Liver (tissue), 8 donors: ENCODE measurements at regions not wholly inside any gene's neighbourhood (a gene's known extent, or its start where the extent isn't known, plus 50 kb on each side); places are given as distances from the start of the nearest gene placed in this dataset.

Experiments used
- DNase-seq: peaks from one replicate; pipeline ENCODE4 v3.0.0-alpha.2; 2017; ENCODE audit warnings: low spot score
- H3K27ac ChIP-seq, 2 donors: one replicate each; pipeline ENCODE4 v1.7.0; 2013; ENCODE audit warnings: inconsistent platforms in 2 of 2, low read length in 2 of 2, control low read depth in 1 of 2, low read depth in 1 of 2, mild to moderate bottlenecking in 1 of 2
- H3K27me3 ChIP-seq, 4 donors: one replicate each; pipeline versions ENCODE4 v1.6.1 to v1.7.0; 2013; ENCODE audit warnings: low read length in 3 of 4, inconsistent platforms in 1 of 4, mild to moderate bottlenecking in 1 of 4, moderate library complexity in 1 of 4; ENCODE audit not compliant: control insufficient read depth in 4 of 4, insufficient read depth in 4 of 4
- H3K36me3 ChIP-seq, 4 donors: one replicate each; pipeline versions ENCODE4 v1.6.1 to v1.7.0; 2013; ENCODE audit warnings: low read length in 3 of 4, mild to moderate bottlenecking in 3 of 4, low read depth in 1 of 4, moderate library complexity in 1 of 4; ENCODE audit not compliant: control insufficient read depth in 4 of 4, insufficient read depth in 3 of 4
- H3K4me1 ChIP-seq, 4 donors: one replicate each; pipeline versions ENCODE4 v1.6.1 to v1.7.0; 2013; ENCODE audit warnings: low read length in 3 of 4, mild to moderate bottlenecking in 3 of 4, moderate library complexity in 1 of 4; ENCODE audit not compliant: control insufficient read depth in 4 of 4, insufficient read depth in 4 of 4
- H3K4me3 ChIP-seq, 3 donors: one replicate each; pipeline versions ENCODE4 v1.6.1 to v1.7.0; 2013; ENCODE audit warnings: low read length in 3 of 3, control low read depth in 1 of 3, low read depth in 1 of 3, mild to moderate bottlenecking in 1 of 3
- H3K9ac ChIP-seq, 2 donors: one replicate each; pipeline ENCODE4 v1.7.0; 2013; ENCODE audit warnings: low read length in 2 of 2, mild to moderate bottlenecking in 2 of 2, moderate library complexity in 2 of 2, control low read depth in 1 of 2, low read depth in 1 of 2
- H3K9me3 ChIP-seq, 4 donors: one replicate each; pipeline versions ENCODE4 v1.6.1 to v1.7.0; 2013; ENCODE audit warnings: low read length in 3 of 4; ENCODE audit not compliant: control insufficient read depth in 4 of 4
- ATF3 ChIP-seq: IDR thresholded peaks from 2 replicates; pipeline ENCODE4 v1.6.1; 2016; ENCODE audit warnings: antibody characterized with exemption
- CTCF ChIP-seq: fragments of 150-350 bp; IDR thresholded peaks from 2 replicates; pipeline ENCODE4 v1.5.1; 2017; ENCODE audit warnings: improper control_type of control experiment, low read depth, low read length; ENCODE audit not compliant: missing input control
- EGR1 ChIP-seq, 2 donors: IDR thresholded peaks; 2 replicates each; pipeline ENCODE4 v1.6.1; 2016 to 2018; ENCODE audit warnings: antibody characterized with exemption in 2 of 2, low read depth in 2 of 2
- FOXA1 ChIP-seq: IDR thresholded peaks from 2 replicates; pipeline ENCODE4 v1.6.1; 2016; ENCODE audit warnings: antibody characterized with exemption
- FOXA2 ChIP-seq: IDR thresholded peaks from 2 replicates; pipeline ENCODE4 v1.6.1; 2016; ENCODE audit warnings: antibody characterized with exemption
- GABPA ChIP-seq, 2 donors: IDR thresholded peaks in 1 of 2; conservative IDR thresholded peaks in 1 of 2; 2 replicates each; pipeline ENCODE4 v1.6.1; 2016; ENCODE audit warnings: antibody characterized with exemption in 2 of 2, mild to moderate bottlenecking in 1 of 2, moderate library complexity in 1 of 2
- HNF4A ChIP-seq, 2 donors: conservative IDR thresholded peaks; 2 replicates each; pipeline ENCODE4 v1.6.1; 2016; ENCODE audit warnings: antibody characterized with exemption in 2 of 2, mild to moderate bottlenecking in 2 of 2
- HNF4G ChIP-seq: IDR thresholded peaks from 2 replicates; pipeline ENCODE4 v1.6.1; 2016; ENCODE audit warnings: antibody characterized with exemption
- JUND ChIP-seq, 2 donors: IDR thresholded peaks; 2 replicates each; pipeline ENCODE4 v1.6.1; 2016; ENCODE audit warnings: antibody characterized with exemption in 2 of 2
- MAX ChIP-seq: IDR thresholded peaks from 2 replicates; pipeline ENCODE4 v1.6.1; 2016; ENCODE audit warnings: antibody characterized with exemption
- NR2F2 ChIP-seq: IDR thresholded peaks from 2 replicates; pipeline ENCODE4 v1.6.1; 2016; ENCODE audit warnings: antibody characterized with exemption
- RAD21 ChIP-seq, 2 donors: IDR thresholded peaks; 2 replicates each; pipeline ENCODE4 v1.6.1; 2016; ENCODE audit warnings: antibody characterized with exemption in 2 of 2, mild to moderate bottlenecking in 2 of 2
- REST ChIP-seq: IDR thresholded peaks from 2 replicates; pipeline ENCODE4 v1.6.1; 2016; ENCODE audit warnings: antibody characterized with exemption, mild to moderate bottlenecking
- RXRA ChIP-seq, 2 donors: IDR thresholded peaks; 2 replicates each; pipeline ENCODE4 v1.6.1; 2017 to 2018; ENCODE audit warnings: antibody characterized with exemption in 2 of 2, mild to moderate bottlenecking in 1 of 2
- SP1 ChIP-seq: IDR thresholded peaks from 2 replicates; pipeline ENCODE4 v1.6.1; 2018; ENCODE audit warnings: antibody characterized with exemption, mild to moderate bottlenecking
- TAF1 ChIP-seq: conservative IDR thresholded peaks from 2 replicates; pipeline ENCODE4 v1.6.1; 2016; ENCODE audit warnings: antibody characterized with exemption, mild to moderate bottlenecking
- YY1 ChIP-seq: IDR thresholded peaks from 2 replicates; pipeline ENCODE4 v1.6.1; 2016; ENCODE audit warnings: antibody characterized with exemption, mild to moderate bottlenecking
- ZBTB33 ChIP-seq: IDR thresholded peaks from 2 replicates; pipeline ENCODE4 v1.6.1; 2016; ENCODE audit warnings: antibody characterized with exemption
- WGBS: extraction: QIAGEN DNeasy Blood & Tissue Kit; methylation state at CpG from one replicate; pipeline ENCODE4 v1.1.7; 2013; 5-methylcytosine and 5-hydroxymethylcytosine counted together
- donor health status: healthy.
- donor health status: healthy.
- donor health status: healthy.
- donor health status: healthy.
- donor health status: healthy.

- Histone ChIP-seq H3K4me3 (no peak overlapping the region), H3K9me3 (no peaks in the 10 kb centered on the region), H3K27ac (no peak overlapping the region), H3K27me3 (no peaks in the 10 kb centered on the region), H3K4me1 (no peaks in the 10 kb centered on the region), H3K36me3 (no peaks in the 10 kb centered on the region), H3K9ac (no peak overlapping the region)
- no peak for DNase-seq
- TF ChIP-seq RXRA (IDR thresholded peaks at IDR 0.05) (peak; percentile 18 to 61), REST (no peak), ZBTB33 (no peak), JUND (IDR thresholded peaks at IDR 0.05) (no peak), FOXA2 (peak; percentile 24), YY1 (no peak), MAX (no peak), ATF3 (no peak), EGR1 (IDR thresholded peaks at IDR 0.05; ENCODE audit: low read depth in 2 of 2) (no peak), FOXA1 (no peak), RAD21 (IDR thresholded peaks at IDR 0.05) (peak; percentile 28 to 54), SP1 (peak; percentile 13), CTCF (no peak), HNF4A (conservative IDR thresholded peaks at IDR 0.05) (peak in 1 of 2 donors; percentile 14), GABPA (IDR thresholded peaks at IDR 0.05 in 1 of 2, conservative IDR thresholded peaks at IDR 0.05 in 1 of 2) (no peak), HNF4G (peak; percentile 11), TAF1 (no peak), NR2F2 (peak; percentile 77)
- WGBS = 52% methylated on average over 2 of the region's 2 CpGs
Measured at GRCh38 chr2:200092235-200092634, 136.9 kb downstream of the MAIP1 start.

GRCh38 chr2:200095436-200095835 lies 140.1 kb downstream of the MAIP1 start:
- no peak for DNase-seq
- no peak overlapping the region for H3K27ac ChIP-seq
- TF ChIP-seq HNF4G (no peak), GABPA (IDR thresholded peaks at IDR 0.05 in 1 of 2, conservative IDR thresholded peaks at IDR 0.05 in 1 of 2) (no peak), RXRA (IDR thresholded peaks at IDR 0.05) (no peak), RAD21 (IDR thresholded peaks at IDR 0.05) (no peak), YY1 (no peak), JUND (IDR thresholded peaks at IDR 0.05) (no peak), FOXA2 (no peak), ATF3 (no peak), CTCF (no peak)
- no peaks in the 10 kb centered on the region for H3K27me3 ChIP-seq
- H3K9me3 ChIP-seq = no peaks in the 10 kb centered on the region
- H3K4me3 ChIP-seq = no peak overlapping the region
- 96% methylated on average over 3 of the region's 3 CpGs for WGBS
- H3K9ac ChIP-seq = no peak overlapping the region
- no peaks in the 10 kb centered on the region for H3K36me3 ChIP-seq
- H3K4me1 ChIP-seq = no peaks in the 10 kb centered on the region
